Transverse colon (tissue), 4 donors: ENCODE measurements at regions not wholly inside any gene's neighbourhood (a gene's known extent, or its start where the extent isn't known, plus 50 kb on each side); places are given as distances from the start of the nearest gene placed in this dataset.

Source experiments
- CTCF ChIP-seq, 5 experiments: fragments of 200-600 bp in 3 of 5; fragments of 450-650 bp in 2 of 5; sonication (generic) in 3 of 5; IDR thresholded peaks; 1 replicate in 2 of 5; 2 replicates in 3 of 5; pipeline ENCODE4 v1.5.1; 2016 to 2017; ENCODE audit warnings: antibody characterized with exemption in 5 of 5, inconsistent platforms in 3 of 5, mild to moderate bottlenecking in 2 of 5, moderate library complexity in 1 of 5
- POLR2A ChIP-seq: fragments of 450-650 bp; IDR thresholded peaks from one replicate; pipeline ENCODE4 v1.6.1; 2016; ENCODE audit warnings: antibody characterized with exemption, mild to moderate bottlenecking, moderate library complexity
- POLR2AphosphoS5 ChIP-seq, 3 donors: sonication (generic); formaldehyde crosslinking; IDR thresholded peaks; one replicate each; pipeline ENCODE4 v1.6.1; 2016; ENCODE audit warnings: antibody characterized with exemption in 3 of 3

- TF ChIP-seq CTCF (IDR thresholded peaks at IDR 0.05) (no peak), POLR2A (no peak), POLR2AphosphoS5 (IDR thresholded peaks at IDR 0.05) (no peak)
Measured at GRCh38 chr5:36367524-36367923, 65.8 kb upstream of the RANBP3L start.
